B cell (primary cell): ENCODE measurements at regions not wholly inside any gene's neighbourhood (a gene's known extent, or its start where the extent isn't known, plus 50 kb on each side); places are given as distances from the start of the nearest gene placed in this dataset.

Source experiments
- ATAC-seq: fragments of 200-7000 bp; cut with Tn5 transposase; one replicate; pipeline ENCODE4 v1.10.0; 2021; ENCODE audit warnings: low read depth, mild to moderate bottlenecking, moderate number of reproducible peaks, moderate library complexity
- CTCF ChIA-PET: fragments of 350-600 bp; sonication (Branson Sonifier 250); formaldehyde crosslinking; loops from one replicate; lab custom pipeline; 2021; ENCODE audit warnings: antibody characterized with exemption, inconsistent platforms; lab: Charles Lee
- POLR2A ChIA-PET: fragments of 350-600 bp; sonication (Branson Sonifier 250); formaldehyde crosslinking; loops from one replicate; lab custom pipeline; 2021; ENCODE audit warnings: antibody characterized with exemption; lab: Charles Lee
- DNase-seq: peaks from one replicate; pipeline ENCODE4 v3.0.0; 2013
- H2AFZ ChIP-seq: 2 replicates; pipeline ENCODE4 v1.6.1; 2012; ENCODE audit warnings: mild to moderate bottlenecking, low read depth, low read length; ENCODE audit not compliant: insufficient read depth, poor library complexity, severe bottlenecking
- H3K27ac ChIP-seq, 2 donors: 1 replicate in 1 of 2; 2 replicates in 1 of 2; pipeline ENCODE4 v1.5.1; 2012 to 2013; ENCODE audit warnings: low read length in 2 of 2, mild to moderate bottlenecking in 2 of 2, moderate library complexity in 1 of 2
- H3K27me3 ChIP-seq, 4 experiments: fragments of 200-600 bp in 1 of 4; sonication (generic) in 1 of 4; replicated peaks in 1 of 4; 1 replicate in 2 of 4; 2 replicates in 2 of 4; pipeline versions ENCODE4 v1.6.1 to v1.7.0; 2013 to 2016; ENCODE audit warnings: low read length in 3 of 4, mild to moderate bottlenecking in 2 of 4, mixed read lengths in 1 of 4, moderate library complexity in 1 of 4; ENCODE audit not compliant: insufficient read depth in 4 of 4, control insufficient read depth in 3 of 4; ENCODE audit errors: control extremely low read depth in 1 of 4
- H3K36me3 ChIP-seq, 2 experiments: replicated peaks in 1 of 2; 1 replicate in 1 of 2; 2 replicates in 1 of 2; pipeline versions ENCODE4 v1.6.1 to v1.7.1; 2013; ENCODE audit warnings: low read length in 1 of 2; ENCODE audit not compliant: insufficient read depth in 2 of 2, control insufficient read depth in 1 of 2; ENCODE audit errors: control extremely low read depth in 1 of 2, extremely low read depth in 1 of 2
- H3K4me1 ChIP-seq, 2 donors: fragments of 200-600 bp in 1 of 2; sonication (generic) in 1 of 2; 1 replicate in 1 of 2; 2 replicates in 1 of 2; pipeline versions ENCODE4 v1.5.1 to v1.6.1; 2013 to 2017; ENCODE audit warnings: low read length in 2 of 2; ENCODE audit not compliant: control insufficient read depth in 2 of 2, insufficient read depth in 2 of 2
- H3K4me2 ChIP-seq: replicated peaks from 2 replicates; pipeline ENCODE3; 2012; ENCODE audit warnings: mild to moderate bottlenecking, low read depth, low read length; ENCODE audit not compliant: poor library complexity, severe bottlenecking
- H3K4me3 ChIP-seq, 5 experiments: fragments of 200-600 bp in 1 of 5; sonication (generic) in 1 of 5; 1 replicate in 3 of 5; 2 replicates in 2 of 5; pipeline versions ENCODE4 v1.5.1 to v1.7.0; 2011 to 2016; ENCODE audit warnings: low read length in 4 of 5, mild to moderate bottlenecking in 4 of 5, low read depth in 2 of 5, control low read depth in 1 of 5, moderate library complexity in 1 of 5; ENCODE audit not compliant: insufficient read depth in 1 of 5; ENCODE audit errors: control extremely low read depth in 1 of 5, extremely low read depth in 1 of 5
- H3K79me2 ChIP-seq: fragments of 200-600 bp; sonication (generic); one replicate; pipeline ENCODE4 v1.6.0; 2016; ENCODE audit warnings: low read length; ENCODE audit not compliant: control insufficient read depth, insufficient read depth
- H3K9ac ChIP-seq: fragments of 200-600 bp; sonication (generic); 2 replicates; pipeline ENCODE4 v1.6.1; 2017; ENCODE audit warnings: mild to moderate bottlenecking, low read length, moderate library complexity
- H3K9me3 ChIP-seq, 3 donors: one replicate each; pipeline versions ENCODE4 v1.6.1 to v1.7.1; 2013; ENCODE audit warnings: low read length in 2 of 3; ENCODE audit not compliant: control insufficient read depth in 2 of 3, insufficient read depth in 1 of 3; ENCODE audit errors: control extremely low read depth in 1 of 3
- H4K20me1 ChIP-seq: 2 replicates; pipeline ENCODE4 v1.6.0; 2012; ENCODE audit warnings: mild to moderate bottlenecking, low read length; ENCODE audit not compliant: insufficient read depth, control insufficient read depth, poor library complexity, severe bottlenecking
- H3K27ac Mint-ChIP-seq: one replicate; pipeline ENCODE4 v1.8.0; 2021; ENCODE audit warnings: mixed read lengths
- H3K27me3 Mint-ChIP-seq: one replicate; pipeline ENCODE4 v1.8.0; 2021; ENCODE audit warnings: mixed read lengths
- H3K4me1 Mint-ChIP-seq: one replicate; pipeline ENCODE4 v1.8.0; 2021; ENCODE audit warnings: mixed read lengths
- H3K4me3 Mint-ChIP-seq: one replicate; pipeline ENCODE4 v1.8.0; 2021; ENCODE audit warnings: mixed read lengths
- H3K9me3 Mint-ChIP-seq: one replicate; pipeline ENCODE4 v1.8.0; 2022; ENCODE audit warnings: mixed read lengths; ENCODE audit not compliant: insufficient read depth
- CTCF ChIP-seq: fragments of 200-600 bp; IDR thresholded peaks from one replicate; pipeline ENCODE4 v1.8.0; 2022; ENCODE audit warnings: antibody characterized with exemption, mild to moderate bottlenecking
- EZH2 ChIP-seq: IDR thresholded peaks from 2 replicates; pipeline ENCODE4 v1.6.1; 2012; ENCODE audit warnings: borderline replicate concordance, low read depth, mild to moderate bottlenecking, moderate library complexity, low read length; ENCODE audit not compliant: insufficient read depth, poor library complexity, severe bottlenecking
- WGBS: methylation state at CpG from one replicate; pipeline ENCODE4 v1.1.5; 2013; ENCODE audit warnings: missing lambda C conversion rate; ENCODE audit not compliant: insufficient coverage; 5-methylcytosine and 5-hydroxymethylcytosine counted together
- intact Hi-C: fragments of 100-400 bp; cut with micrococcal nuclease; formaldehyde crosslinking; loops from one replicate; pipeline ENCODE4 v1.10.0; 2022

- Histone ChIP-seq H3K4me1 (no peaks in the 10 kb centered on the region), H3K36me3 (no peaks in the 10 kb centered on the region), H3K27ac (no peak overlapping the region), H3K4me3 (no peak overlapping the region), H2AFZ (no peak overlapping the region), H3K9ac (no peak overlapping the region), H3K9me3 (no peaks in the 10 kb centered on the region), H4K20me1 (no peaks in the 10 kb centered on the region), H3K4me2 (no peak overlapping the region), H3K79me2 (no peaks in the 10 kb centered on the region), H3K27me3 (no peaks in the 10 kb centered on the region)
- Mint-ChIP-seq H3K27me3 (peaks cover 25% of the 10 kb centered on the region), H3K27ac (no peak overlapping the region), H3K4me1 (no peaks in the 10 kb centered on the region), H3K9me3 (no peaks in the 10 kb centered on the region), H3K4me3 (no peak overlapping the region)
- ATAC-seq = no peak
- POLR2A ChIA-PET = no interaction called here
- intact Hi-C loops = no loop called here
- TF ChIP-seq CTCF (no peak), EZH2 (no peak)
- no peak for DNase-seq
- WGBS = no CpG with 5 or more reads among the region's 3 CpGs
- CTCF ChIA-PET = no interaction called here
Measured at GRCh38 chr2:234818937-234819336, 132.9 kb upstream of the SH3BP4 start.

GRCh38 chr2:234816491-234816890 lies 135.3 kb upstream of the SH3BP4 start:
- POLR2A ChIA-PET = no interaction called here
- peaks cover 40% of the 10 kb centered on the region for H3K27me3 Mint-ChIP-seq
- CTCF ChIA-PET = no interaction called here
- no peak overlapping the region for H3K9ac ChIP-seq
- no peaks in the 10 kb centered on the region for H3K79me2 ChIP-seq
- DNase-seq (no peak), ATAC-seq (no peak)
- intact Hi-C loops = no loop called here
- H3K4me3 Mint-ChIP-seq = no peak overlapping the region
- no peak overlapping the region for H3K27ac ChIP-seq
- no peaks in the 10 kb centered on the region for H3K4me1 ChIP-seq
- H3K9me3 Mint-ChIP-seq = no peaks in the 10 kb centered on the region
- no peaks in the 10 kb centered on the region for H3K27me3 ChIP-seq
- no peak overlapping the region for H3K4me3 ChIP-seq
- no peak overlapping the region for H3K4me2 ChIP-seq
- no peaks in the 10 kb centered on the region for H3K36me3 ChIP-seq
- no peaks in the 10 kb centered on the region for H4K20me1 ChIP-seq
- no peaks in the 10 kb centered on the region for H3K4me1 Mint-ChIP-seq
- WGBS = 73% methylated on average over 7 of the region's 10 CpGs
- H3K27ac Mint-ChIP-seq = no peak overlapping the region
- H2AFZ ChIP-seq = no peak overlapping the region
- TF ChIP-seq CTCF (no peak), EZH2 (no peak)
- H3K9me3 ChIP-seq = no peaks in the 10 kb centered on the region
